Thyroid gland (tissue), 4 donors: ENCODE measurements at regions not wholly inside any gene's neighbourhood (a gene's known extent, or its start where the extent isn't known, plus 50 kb on each side); places are given as distances from the start of the nearest gene placed in this dataset.
A peak's percentile ranks its signal among the peaks of the same experiment; 100 is the strongest.

Experiments
- DNase-seq, 2 donors: peaks; one replicate each; pipeline ENCODE4 v3.0.0-alpha.2; 2019
- H3K27ac ChIP-seq, 3 donors: fragments of 200-600 bp; sonication (generic); 1 replicate in 2 of 3; 2 replicates in 1 of 3; pipeline ENCODE4 v1.5.1; 2016 to 2019; ENCODE audit warnings: mild to moderate bottlenecking in 1 of 3, moderate library complexity in 1 of 3
- H3K27me3 ChIP-seq: fragments of 200-600 bp; sonication (generic); one replicate; pipeline ENCODE4 v1.5.1; 2019
- H3K36me3 ChIP-seq, 2 donors: fragments of 200-600 bp; sonication (generic); one replicate each; pipeline ENCODE4 v1.5.1; 2016 to 2019
- H3K4me1 ChIP-seq, 2 donors: fragments of 200-600 bp; sonication (generic); one replicate each; pipeline ENCODE4 v1.5.1; 2017 to 2019
- H3K4me3 ChIP-seq, 3 donors: fragments of 200-600 bp; sonication (generic); replicated peaks in 1 of 3; 1 replicate in 2 of 3; 2 replicates in 1 of 3; pipeline ENCODE4 v1.5.1; 2016; ENCODE audit warnings: mild to moderate bottlenecking in 1 of 3
- H3K9me3 ChIP-seq: fragments of 200-600 bp; sonication (generic); one replicate; pipeline ENCODE4 v1.5.1; 2017
- POLR2A ChIP-seq, 2 donors: fragments of 450-650 bp; IDR thresholded peaks; one replicate each; pipeline ENCODE4 v1.6.1; 2017; ENCODE audit warnings: antibody characterized with exemption in 2 of 2, mild to moderate bottlenecking in 2 of 2, moderate library complexity in 1 of 2
- WGBS, 2 donors: methylation state at CpG; one replicate each; pipeline ENCODE4 v1.1.5; 2017; 5-methylcytosine and 5-hydroxymethylcytosine counted together
- intact Hi-C: fragments of 100-400 bp; cut with DNase I; formaldehyde crosslinking; loops from one replicate; pipeline ENCODE4 v1.15.1; 2023
- TF ChIP-seq, protein P1 (sequence below), 6 experiments: fragments of 200-600 bp in 3 of 6; fragments of 450-650 bp in 3 of 6; sonication (generic) in 3 of 6; IDR thresholded peaks; one replicate each; pipeline ENCODE4 v1.5.1; 2016 to 2019; ENCODE audit warnings: antibody characterized with exemption in 6 of 6, mild to moderate bottlenecking in 2 of 6, inconsistent platforms in 1 of 6, moderate library complexity in 1 of 6

DNA sequence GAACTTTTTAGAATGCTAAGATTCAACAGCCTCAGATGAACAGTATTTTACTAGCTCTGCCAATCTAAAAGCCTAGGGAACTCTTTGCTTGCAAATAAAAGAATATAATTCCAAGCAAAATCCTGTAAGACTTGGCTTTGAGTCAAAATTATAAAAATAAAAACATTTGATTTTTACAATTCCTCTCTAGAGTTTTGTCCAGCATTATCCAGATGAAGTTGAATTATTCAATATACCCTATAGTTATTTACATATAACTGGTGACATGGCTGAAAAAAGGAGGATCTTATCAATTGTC, 378.3 kb downstream of the ETS1 start:
- no peak for DNase-seq
- Histone ChIP-seq H3K9me3 (no peaks in the 10 kb centered on the region), H3K27me3 (no peaks in the 10 kb centered on the region), H3K27ac (no peak overlapping the region), H3K36me3 (no peaks in the 10 kb centered on the region), H3K4me3 (no peak overlapping the region), H3K4me1 (peaks cover 0 to 17% of the 10 kb centered on the region in 2 donors)
- no peak for TF ChIP-seq POLR2A (IDR thresholded peaks at IDR 0.05)
- TF ChIP-seq, protein P1, sequence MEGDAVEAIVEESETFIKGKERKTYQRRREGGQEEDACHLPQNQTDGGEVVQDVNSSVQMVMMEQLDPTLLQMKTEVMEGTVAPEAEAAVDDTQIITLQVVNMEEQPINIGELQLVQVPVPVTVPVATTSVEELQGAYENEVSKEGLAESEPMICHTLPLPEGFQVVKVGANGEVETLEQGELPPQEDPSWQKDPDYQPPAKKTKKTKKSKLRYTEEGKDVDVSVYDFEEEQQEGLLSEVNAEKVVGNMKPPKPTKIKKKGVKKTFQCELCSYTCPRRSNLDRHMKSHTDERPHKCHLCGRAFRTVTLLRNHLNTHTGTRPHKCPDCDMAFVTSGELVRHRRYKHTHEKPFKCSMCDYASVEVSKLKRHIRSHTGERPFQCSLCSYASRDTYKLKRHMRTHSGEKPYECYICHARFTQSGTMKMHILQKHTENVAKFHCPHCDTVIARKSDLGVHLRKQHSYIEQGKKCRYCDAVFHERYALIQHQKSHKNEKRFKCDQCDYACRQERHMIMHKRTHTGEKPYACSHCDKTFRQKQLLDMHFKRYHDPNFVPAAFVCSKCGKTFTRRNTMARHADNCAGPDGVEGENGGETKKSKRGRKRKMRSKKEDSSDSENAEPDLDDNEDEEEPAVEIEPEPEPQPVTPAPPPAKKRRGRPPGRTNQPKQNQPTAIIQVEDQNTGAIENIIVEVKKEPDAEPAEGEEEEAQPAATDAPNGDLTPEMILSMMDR (IDR thresholded peaks at IDR 0.05) = no peak
- intact Hi-C loops = no loop called here

DNA sequence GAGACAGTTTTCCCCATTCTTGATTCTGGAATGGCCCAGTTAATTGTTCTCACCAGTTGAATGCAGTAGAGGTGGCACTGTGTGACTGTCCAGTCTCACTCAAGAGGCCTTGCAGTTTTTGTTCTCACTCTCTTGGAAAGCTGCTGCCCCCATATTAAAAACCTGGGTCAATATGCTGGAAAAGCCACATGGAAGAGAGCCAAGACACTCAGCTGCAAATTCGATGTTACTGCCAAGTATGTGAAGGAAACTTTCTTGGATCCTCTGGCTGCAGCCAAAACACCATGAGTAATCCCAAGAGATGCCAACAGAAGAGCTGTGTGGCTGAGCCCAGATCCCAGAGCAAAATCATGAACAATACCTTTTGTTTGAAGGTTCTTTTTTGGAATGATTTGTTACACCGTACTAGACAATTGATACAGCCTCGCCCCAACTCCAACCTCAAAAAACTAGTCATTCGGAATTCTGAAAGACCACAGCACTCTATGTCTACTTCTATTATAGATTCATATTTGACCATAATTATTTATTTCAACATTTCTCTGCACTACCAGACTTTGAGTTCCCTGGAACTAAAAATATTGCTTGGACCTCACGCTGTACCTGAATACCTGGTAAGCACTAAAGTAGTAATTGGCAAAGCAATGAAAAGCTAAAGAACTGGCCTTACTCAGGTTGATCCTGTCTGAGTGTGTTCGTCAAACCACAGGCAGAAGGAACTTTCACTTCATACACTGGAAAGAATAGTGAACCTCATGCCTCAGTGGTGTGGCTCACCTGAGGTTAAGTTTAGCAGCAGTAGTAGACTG, 378.8 kb downstream of the ETS1 start:
- Histone ChIP-seq H3K36me3 (no peaks in the 10 kb centered on the region), H3K27me3 (no peaks in the 10 kb centered on the region), H3K27ac (peak overlapping the region in 1 of 3 donors; percentile 3), H3K4me3 (no peak overlapping the region), H3K9me3 (no peaks in the 10 kb centered on the region), H3K4me1 (peaks cover 0 to 17% of the 10 kb centered on the region in 2 donors)
- peak; percentile 55 to 75 for DNase-seq
- intact Hi-C loops = no loop called here
- 45 to 58% methylated on average over 6 of the region's 6 CpGs for WGBS, 2 donors
- TF ChIP-seq, protein P1 (IDR thresholded peaks at IDR 0.05) = no peak
- TF ChIP-seq POLR2A (IDR thresholded peaks at IDR 0.05) = no peak

DNA sequence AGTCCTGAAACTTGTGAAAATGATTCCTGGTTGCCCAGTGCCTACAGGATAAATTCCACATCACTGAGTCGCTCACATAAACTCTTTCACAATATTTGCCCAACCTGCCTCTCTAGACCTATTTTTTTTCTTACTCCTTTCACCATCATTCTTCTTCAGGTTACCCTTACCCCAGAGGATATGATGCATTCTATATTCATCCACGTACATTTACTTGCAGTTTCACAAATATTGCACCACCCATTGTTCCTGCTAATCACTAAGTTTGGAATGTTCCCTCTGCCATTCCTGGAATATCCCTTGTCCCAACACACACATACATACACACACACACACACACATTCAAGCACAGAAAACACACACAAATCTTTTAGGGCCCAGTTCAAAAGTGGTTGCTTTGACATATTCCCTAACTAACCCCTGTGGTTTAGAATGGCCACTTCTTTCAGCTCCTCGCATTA, 379.5 kb downstream of the ETS1 start:
- WGBS, 2 donors = 70 to 76% methylated on average over 3 of the region's 3 CpGs
- Histone ChIP-seq H3K4me3 (no peak overlapping the region), H3K9me3 (no peaks in the 10 kb centered on the region), H3K27me3 (no peaks in the 10 kb centered on the region), H3K36me3 (no peaks in the 10 kb centered on the region), H3K27ac (peak overlapping the region in 1 of 3 donors; percentile 3), H3K4me1 (peaks cover 0 to 17% of the 10 kb centered on the region in 2 donors)
- TF ChIP-seq POLR2A (IDR thresholded peaks at IDR 0.05) = no peak
- TF ChIP-seq, protein P1 (IDR thresholded peaks at IDR 0.05) = no peak
- no peak for DNase-seq
- intact Hi-C loops = no loop called here

DNA sequence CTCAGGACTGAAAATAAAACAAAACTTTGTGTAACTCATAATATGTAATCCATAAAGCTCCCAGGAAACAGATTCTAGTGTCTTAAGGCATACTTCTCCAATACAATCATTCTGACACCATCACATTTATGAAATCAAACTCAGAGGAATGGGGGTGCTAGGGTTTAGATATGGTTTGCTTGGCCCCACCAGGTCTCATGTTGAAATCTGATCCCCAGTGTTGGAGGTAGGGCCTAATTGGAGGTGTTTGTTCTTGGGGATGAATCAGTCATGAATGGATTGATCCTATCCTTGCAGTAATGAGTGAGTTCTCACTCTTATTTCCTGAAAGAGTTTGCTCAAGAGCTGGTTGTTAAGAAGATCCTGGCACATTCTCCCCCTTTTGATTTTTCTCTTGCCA, 380.9 kb downstream of the ETS1 start:
- no peaks in the 10 kb centered on the region for H3K27me3 ChIP-seq
- no peak overlapping the region for H3K4me3 ChIP-seq
- H3K36me3 ChIP-seq = no peaks in the 10 kb centered on the region
- no peak overlapping the region for H3K27ac ChIP-seq
- TF ChIP-seq POLR2A (IDR thresholded peaks at IDR 0.05) = no peak
- TF ChIP-seq, protein P1 (IDR thresholded peaks at IDR 0.05) = no peak
- intact Hi-C loops = no loop called here
- no peaks in the 10 kb centered on the region for H3K9me3 ChIP-seq
- no peak for DNase-seq
- H3K4me1 ChIP-seq = peaks cover 0 to 17% of the 10 kb centered on the region in 2 donors

DNA sequence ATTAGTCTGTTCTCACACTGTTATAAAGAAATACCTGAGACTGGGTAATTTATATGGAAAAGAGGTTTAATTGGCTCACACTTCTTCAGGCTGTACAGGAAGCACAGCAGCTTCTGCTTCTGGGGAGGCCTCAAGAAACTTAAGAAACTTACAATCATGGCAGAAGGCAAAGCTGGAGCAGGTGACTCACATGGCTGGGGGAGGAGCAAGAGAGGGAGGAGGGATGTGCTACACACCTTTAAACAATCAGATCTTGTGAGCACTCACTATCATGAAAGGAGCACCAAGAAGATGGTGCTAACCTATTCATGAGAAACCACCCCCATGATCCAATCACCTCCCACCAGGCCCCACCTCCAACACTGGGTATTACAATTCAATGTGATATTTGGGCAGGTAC, 381.6 kb downstream of the ETS1 start:
- intact Hi-C loops = no loop called here
- Histone ChIP-seq H3K27me3 (no peaks in the 10 kb centered on the region), H3K27ac (no peak overlapping the region)

More for the DNA sequence above, 381.6 kb downstream of the ETS1 start:
- DNase-seq = no peak
- H3K9me3 ChIP-seq = no peaks in the 10 kb centered on the region
- peaks cover 0 to 17% of the 10 kb centered on the region in 2 donors for H3K4me1 ChIP-seq
- H3K36me3 ChIP-seq = no peaks in the 10 kb centered on the region
- TF ChIP-seq, protein P1 (IDR thresholded peaks at IDR 0.05) = no peak
- TF ChIP-seq POLR2A (IDR thresholded peaks at IDR 0.05) = no peak
- H3K4me3 ChIP-seq = no peak overlapping the region
